ENCODE measurements at regions not wholly inside any gene's neighbourhood (a gene's known extent, or its start where the extent isn't known, plus 50 kb on each side); places are given as distances from the start of the nearest gene placed in this dataset.

- TF ChIP-seq CTCF (IDR thresholded peaks at IDR 0.05; ENCODE audit: low read length), result no peak
- no peak for TF ChIP-seq EZH2phosphoT487 (IDR thresholded peaks at IDR 0.05; ENCODE audit: low read length)
Measured at GRCh38 chr9:12162181-12162815, 530.9 kb upstream of the TYRP1 start.

Measured in MM.1S (cell line).